Prostate gland (tissue), 2 donors: ENCODE measurements at regions not wholly inside any gene's neighbourhood (a gene's known extent, or its start where the extent isn't known, plus 50 kb on each side); places are given as distances from the start of the nearest gene placed in this dataset.

Experiments used
- POLR2A ChIP-seq: fragments of 450-650 bp; IDR thresholded peaks from one replicate; pipeline ENCODE4 v1.6.1; 2016; ENCODE audit warnings: antibody characterized with exemption, mild to moderate bottlenecking
- POLR2AphosphoS5 ChIP-seq: sonication (generic); formaldehyde crosslinking; IDR thresholded peaks from one replicate; pipeline ENCODE4 v1.6.1; 2017; ENCODE audit warnings: antibody characterized with exemption
- TF ChIP-seq, protein P1 (sequence below), 4 experiments: fragments of 200-600 bp in 2 of 4; fragments of 450-650 bp in 2 of 4; sonication (generic) in 2 of 4; IDR thresholded peaks; 1 replicate in 3 of 4; 2 replicates in 1 of 4; pipeline ENCODE4 v1.5.1; 2016 to 2019; ENCODE audit warnings: antibody characterized with exemption in 4 of 4, mild to moderate bottlenecking in 2 of 4, moderate library complexity in 2 of 4

- TF ChIP-seq, protein P1, sequence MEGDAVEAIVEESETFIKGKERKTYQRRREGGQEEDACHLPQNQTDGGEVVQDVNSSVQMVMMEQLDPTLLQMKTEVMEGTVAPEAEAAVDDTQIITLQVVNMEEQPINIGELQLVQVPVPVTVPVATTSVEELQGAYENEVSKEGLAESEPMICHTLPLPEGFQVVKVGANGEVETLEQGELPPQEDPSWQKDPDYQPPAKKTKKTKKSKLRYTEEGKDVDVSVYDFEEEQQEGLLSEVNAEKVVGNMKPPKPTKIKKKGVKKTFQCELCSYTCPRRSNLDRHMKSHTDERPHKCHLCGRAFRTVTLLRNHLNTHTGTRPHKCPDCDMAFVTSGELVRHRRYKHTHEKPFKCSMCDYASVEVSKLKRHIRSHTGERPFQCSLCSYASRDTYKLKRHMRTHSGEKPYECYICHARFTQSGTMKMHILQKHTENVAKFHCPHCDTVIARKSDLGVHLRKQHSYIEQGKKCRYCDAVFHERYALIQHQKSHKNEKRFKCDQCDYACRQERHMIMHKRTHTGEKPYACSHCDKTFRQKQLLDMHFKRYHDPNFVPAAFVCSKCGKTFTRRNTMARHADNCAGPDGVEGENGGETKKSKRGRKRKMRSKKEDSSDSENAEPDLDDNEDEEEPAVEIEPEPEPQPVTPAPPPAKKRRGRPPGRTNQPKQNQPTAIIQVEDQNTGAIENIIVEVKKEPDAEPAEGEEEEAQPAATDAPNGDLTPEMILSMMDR (IDR thresholded peaks at IDR 0.05) = no peak
- no peak for TF ChIP-seq POLR2AphosphoS5
- TF ChIP-seq POLR2A = no peak
Measured at GRCh38 chr11:91156041-91156440, 933.2 kb upstream of the CHORDC1 start.
